Stomach (tissue), 4 donors: ENCODE measurements at regions not wholly inside any gene's neighbourhood (a gene's known extent, or its start where the extent isn't known, plus 50 kb on each side); places are given as distances from the start of the nearest gene placed in this dataset.

Source experiments
- CTCF ChIP-seq, 7 experiments: fragments of 450-650 bp in 4 of 7; fragments of 200-600 bp in 3 of 7; sonication (generic) in 3 of 7; IDR thresholded peaks; one replicate each; pipeline ENCODE4 v1.5.1; 2016 to 2019; ENCODE audit warnings: antibody characterized with exemption in 7 of 7, control low read depth in 2 of 7, mild to moderate bottlenecking in 1 of 7
- EP300 ChIP-seq: sonication (generic); formaldehyde crosslinking; IDR thresholded peaks from one replicate; pipeline ENCODE4 v1.6.1; 2017; ENCODE audit warnings: antibody characterized with exemption
- POLR2A ChIP-seq, 4 donors: fragments of 450-650 bp; IDR thresholded peaks; one replicate each; pipeline ENCODE4 v1.6.1; 2016; ENCODE audit warnings: antibody characterized with exemption in 4 of 4, control low read depth in 2 of 4, mild to moderate bottlenecking in 1 of 4, moderate library complexity in 1 of 4
- POLR2AphosphoS5 ChIP-seq, 3 donors: sonication (generic); formaldehyde crosslinking; IDR thresholded peaks; one replicate each; pipeline ENCODE4 v1.6.1; 2016; ENCODE audit warnings: antibody characterized with exemption in 3 of 3

GRCh38 chr10:125243532-125244253, 83.3 kb upstream of the CTBP2 start:
- TF ChIP-seq CTCF (IDR thresholded peaks at IDR 0.05) (no peak), EP300 (no peak), POLR2A (IDR thresholded peaks at IDR 0.05) (no peak), POLR2AphosphoS5 (IDR thresholded peaks at IDR 0.05) (no peak)
